ENCODE measurements at regions not wholly inside any gene's neighbourhood (a gene's known extent, or its start where the extent isn't known, plus 50 kb on each side); places are given as distances from the start of the nearest gene placed in this dataset.

DNA sequence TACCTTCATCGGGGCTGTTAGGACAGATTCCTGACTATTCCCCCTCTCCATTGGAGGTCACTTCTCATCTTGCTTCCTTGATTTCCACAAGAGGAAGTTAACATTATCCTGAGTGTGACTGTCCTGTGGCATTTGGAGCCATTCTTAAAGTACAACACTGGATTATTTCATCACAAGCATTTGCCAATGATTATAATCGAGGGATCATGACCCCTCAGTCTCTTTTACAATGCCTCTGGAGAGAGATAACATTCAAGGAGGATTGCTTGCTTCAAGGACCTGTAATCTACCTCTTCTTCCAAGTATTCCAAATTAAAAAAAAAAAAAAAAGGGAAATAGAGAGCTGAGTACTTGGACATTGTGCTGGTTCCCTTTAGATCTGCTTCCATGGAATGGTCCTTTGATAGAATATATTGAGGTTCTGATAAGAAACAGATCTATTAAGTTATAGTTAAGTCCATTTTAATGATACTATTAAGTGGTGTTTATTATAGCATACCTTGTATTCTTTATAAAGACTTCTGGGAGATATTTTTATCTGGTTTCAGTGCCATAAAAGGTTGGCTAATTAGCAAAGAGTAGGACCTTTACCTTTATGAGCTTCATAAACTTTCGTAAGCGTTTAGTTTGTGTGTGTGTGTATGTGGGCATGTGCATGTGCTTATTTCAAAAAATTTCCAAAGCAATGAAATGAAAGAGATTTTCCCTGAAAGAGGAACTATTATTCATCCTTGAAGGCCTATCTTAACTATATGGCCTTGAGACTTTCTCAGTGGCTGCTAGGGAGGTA, 469.1 kb downstream of the DHX35 start:
- DNase-seq: no peak

DNA sequence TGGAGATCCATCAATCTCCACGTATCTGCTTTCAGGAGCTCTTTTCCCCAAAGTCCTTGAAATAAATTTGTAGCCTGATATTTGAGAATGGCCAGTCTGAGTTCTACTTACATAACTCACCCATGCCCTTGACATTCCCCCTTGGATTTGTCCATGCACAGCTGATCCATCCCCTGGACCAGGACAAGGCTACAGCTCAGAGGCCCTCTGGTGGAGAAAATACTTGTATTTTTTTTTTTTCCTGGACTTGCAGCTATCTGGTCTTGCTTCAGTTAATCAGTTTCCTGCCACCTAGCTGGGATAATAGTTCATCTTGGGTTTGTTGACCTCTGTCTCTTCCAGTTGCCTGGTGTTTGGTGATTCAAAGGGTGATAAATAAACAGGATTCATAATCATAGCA, 467.6 kb downstream of the DHX35 start:
- no peak for DNase-seq

DNA sequence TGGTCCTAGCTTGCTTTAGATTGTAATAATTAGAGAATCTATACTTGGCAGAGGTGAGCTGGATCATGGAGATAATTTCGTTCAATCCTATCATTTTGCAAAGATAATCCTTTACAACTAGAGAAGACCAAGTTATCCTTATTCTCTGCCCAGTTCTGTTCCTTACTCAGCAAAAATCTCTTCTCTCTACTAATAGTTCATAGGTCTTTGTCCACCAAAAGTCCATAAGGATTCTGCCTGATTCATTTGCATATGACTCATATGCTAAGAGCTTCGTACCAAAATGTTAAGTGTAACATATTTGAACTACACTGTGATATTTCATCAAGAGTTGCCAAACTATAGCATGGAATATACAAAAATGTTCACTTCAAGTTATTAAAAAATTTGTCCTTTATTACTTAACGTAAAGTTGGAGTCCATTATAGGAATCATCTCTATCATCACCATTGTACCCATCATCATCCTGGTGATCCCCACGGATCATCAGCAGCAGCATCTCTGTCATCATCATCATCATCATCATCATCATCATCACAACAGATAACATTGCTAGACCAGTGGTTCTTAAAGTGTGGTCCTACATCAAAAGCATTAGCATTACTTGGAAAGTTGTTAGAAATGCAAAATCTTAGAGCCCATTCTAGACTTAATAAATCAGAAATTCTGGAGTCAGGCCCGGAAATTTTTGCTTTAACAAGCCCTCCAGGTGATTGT, 463.0 kb downstream of the DHX35 start:
- DNase-seq: no peak

DNA sequence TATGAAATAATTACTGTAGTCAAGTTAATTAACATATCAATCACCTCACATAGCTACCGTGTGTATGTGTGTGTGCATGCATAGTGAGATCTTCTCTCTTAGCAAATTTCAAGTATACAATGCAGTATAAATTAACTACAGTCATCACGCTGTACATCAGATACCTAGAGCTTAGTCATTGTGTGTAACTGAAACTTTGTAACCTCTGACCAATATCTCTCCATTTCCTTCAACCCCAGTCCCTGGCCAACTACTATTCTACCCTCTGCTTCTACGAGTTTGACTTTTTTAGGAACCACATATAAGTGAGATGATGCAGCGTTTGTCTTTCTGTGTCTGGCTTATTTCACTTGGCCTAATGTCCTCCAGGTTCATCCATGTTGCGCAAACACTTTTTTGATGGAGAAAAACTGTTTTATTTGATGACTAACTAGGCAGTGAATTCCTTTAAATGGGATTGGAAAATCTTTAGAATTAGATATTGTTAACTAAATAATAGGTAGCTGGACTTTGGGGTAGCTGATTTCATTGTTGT, 459.5 kb downstream of the DHX35 start:
- no peak for DNase-seq

DNA sequence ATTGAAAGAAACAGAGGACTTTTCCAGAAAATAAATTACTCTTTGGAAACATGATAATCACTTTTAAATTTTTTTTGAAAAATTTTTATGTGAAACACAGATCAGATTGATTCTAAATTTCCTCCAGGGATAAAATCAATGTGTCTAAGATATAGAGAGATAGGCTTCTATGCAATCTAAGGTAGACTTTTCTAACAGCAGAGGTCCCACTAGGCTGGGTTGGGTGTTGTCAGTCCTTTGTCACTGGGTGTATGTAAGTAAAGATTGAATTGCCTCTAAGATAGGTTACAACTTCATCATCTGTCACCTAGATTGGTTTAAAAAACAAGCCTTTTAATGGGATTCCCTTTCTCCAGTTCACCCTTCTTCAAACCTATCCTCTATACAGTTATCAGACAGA, 449.9 kb downstream of the DHX35 start:
- DNase-seq: no peak

DNA sequence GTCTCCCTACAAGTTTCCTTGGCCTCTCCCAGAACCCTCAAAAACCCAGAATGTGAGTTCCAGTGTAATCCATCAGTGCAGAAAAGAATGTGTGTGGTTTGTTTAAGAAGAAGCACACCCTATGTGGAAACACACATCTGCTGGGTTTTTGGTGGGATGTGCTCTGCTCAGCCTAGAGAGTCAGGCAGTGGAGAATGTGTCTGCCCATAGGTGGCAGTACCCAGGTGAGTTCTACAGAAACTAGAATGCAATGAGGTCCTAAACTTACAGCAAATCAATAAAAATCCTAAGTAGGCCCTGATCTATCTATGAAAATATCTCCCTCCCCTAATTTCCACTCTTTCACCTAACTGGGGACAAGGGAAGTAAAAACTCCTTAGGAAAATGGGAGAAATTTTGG, 437.3 kb downstream of the DHX35 start:
- no peak for DNase-seq

DNA sequence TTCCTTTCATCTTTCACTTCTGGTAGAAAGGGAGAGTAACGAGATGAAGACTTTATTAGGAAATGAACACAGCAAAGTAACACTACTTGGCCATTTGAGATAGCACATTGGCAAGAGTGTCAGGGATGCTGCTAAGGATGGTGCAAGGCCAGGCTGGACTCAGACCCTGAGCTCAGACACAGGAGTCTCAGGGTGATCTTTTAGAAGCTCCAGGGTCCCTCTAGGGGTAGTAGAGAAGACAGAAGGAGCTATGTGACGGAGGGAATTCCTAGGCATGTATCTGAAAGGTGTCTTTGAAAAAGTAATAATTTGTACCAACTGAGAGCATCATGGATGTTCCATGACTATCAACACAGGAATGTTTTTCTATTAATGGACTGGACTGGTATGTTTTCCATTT, 436.5 kb downstream of the DHX35 start:
- no peak for DNase-seq

DNA sequence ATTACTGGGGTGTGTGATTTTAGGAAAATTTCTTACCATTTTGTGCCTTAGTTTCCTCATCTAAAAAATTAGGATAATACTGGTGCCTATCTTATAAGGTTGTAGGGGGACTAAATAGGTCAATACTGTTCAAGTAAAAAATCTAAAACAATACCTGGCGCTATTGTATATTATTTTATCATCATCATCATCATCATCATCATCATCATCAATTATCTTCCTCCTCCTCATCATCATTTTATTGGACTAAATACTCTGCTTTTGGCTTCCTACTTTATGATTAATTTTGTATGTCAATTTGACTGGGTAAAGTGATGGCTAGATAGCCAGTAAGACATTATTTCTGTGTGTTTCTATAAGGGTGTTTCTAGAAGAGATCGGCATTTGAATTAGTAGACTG, 435.5 kb downstream of the DHX35 start:
- no peak for DNase-seq

DNA sequence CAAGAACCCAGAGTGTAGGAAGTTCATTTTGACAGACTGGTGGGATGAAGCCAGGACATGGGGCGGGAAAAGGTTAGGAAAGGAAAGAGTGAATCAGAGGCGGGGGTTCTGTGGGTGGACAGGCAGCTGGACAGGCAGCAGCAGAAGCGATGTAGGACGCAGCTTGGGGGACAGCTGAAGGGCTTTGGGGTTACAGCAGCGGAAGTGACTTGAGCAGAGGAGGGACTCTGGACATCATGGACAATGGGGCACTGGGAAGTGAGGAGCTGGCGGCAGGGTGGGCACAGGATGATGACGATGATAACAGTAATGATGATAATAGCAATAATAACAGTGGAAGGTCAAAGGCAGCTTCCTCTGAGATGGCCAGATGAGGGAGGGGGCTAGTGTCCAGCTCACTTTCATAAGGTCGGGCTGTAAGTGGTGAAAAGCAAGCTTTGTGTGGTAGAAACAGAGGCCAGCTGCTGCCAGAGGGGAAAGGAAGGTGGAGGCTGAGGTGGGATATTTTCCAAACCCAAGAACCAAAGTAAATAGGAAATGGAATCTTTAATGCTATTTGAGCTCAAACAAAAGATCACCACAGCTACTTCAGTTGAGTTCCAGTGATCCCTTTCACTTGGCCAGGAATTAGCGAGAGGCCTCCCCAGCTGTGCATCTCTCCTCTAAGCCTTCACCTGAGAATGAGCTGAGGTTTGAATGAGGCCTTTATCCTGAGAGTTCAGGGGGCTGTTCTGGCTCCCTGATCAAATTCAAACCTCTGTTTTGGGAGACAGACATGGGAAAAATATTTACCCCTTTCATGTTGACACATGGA, 433.5 kb downstream of the DHX35 start:
- DNase-seq: peak; percentile 17

DNA sequence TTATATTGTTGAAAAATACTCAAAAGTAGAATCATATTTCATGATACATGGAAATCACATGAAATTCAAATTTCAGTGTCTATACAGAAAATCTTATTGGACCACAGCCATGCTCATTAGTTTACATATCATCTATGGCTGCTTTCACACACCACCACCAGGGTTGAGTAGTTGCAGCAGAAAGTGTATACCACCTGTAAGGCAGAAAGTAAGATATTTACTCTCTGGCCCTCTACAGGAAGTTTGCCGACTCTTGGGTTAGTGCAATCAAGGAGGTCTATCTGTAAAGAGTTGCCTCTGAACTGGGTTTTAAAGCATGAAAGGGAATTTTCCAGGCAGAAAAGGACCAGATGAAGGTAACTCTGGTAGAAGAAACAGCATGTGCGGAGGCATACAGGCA, 432.3 kb downstream of the DHX35 start:
- DNase-seq: no peak

DNA sequence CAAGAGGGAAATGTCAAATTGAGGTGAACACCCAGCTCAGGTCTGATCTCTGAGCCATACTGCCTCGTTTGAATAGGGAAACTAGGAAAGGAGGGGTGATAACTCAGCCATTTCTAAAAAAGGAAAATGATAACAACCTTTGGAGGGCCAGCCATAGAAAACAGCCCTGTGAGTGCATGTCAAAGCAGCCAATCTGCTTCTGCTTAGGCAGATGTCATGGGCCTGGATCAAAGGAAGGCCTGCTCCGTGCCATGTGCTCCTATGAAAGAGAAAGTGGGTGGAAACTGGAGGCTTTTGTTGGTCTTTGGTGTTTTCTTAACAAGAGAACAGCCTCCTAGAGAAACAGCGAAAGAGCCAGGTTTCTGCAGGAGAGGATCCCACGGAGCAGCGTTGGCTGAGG, 428.0 kb downstream of the DHX35 start:
- no peak for DNase-seq

DNA sequence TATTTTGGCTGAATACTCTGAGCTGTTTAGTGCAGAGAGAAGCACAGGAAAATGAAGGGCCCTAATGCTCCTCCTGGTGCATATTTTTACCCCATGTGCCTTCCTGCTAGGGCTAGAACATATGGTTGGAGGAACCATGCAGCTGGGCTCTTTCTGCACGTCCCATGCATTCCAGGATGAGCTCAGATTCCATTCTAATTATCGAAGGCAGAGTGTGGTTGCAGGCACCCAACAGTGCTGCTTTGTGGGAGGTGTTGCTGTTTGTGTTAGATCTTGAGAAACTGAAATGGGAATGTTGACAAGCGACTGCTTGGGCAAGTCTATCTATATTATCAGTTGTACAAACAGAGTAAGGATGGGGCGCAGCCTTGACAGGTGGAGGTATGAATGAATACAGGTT, 419.5 kb downstream of the DHX35 start:
- DNase-seq: no peak

DNA sequence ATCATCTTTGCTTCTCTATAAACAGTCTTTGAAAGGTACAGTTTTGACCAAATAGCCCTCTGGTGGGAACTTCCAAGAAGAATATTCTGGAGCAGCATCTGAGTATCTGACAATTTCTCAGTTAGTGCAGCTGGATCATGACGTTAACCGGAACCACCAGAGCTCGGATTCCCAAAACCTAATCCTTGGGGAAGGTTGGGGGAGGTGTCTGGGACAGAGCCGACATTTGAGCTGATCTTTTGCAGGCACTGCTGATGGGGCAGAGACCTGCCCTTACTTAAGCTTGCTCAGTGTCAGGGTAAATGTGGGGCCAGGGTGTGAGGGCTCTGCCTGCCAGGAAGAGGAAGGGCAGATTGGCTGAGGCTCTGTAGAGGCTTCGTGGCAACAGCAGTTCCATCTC, 416.6 kb downstream of the DHX35 start:
- DNase-seq: peak; percentile 31

DNA sequence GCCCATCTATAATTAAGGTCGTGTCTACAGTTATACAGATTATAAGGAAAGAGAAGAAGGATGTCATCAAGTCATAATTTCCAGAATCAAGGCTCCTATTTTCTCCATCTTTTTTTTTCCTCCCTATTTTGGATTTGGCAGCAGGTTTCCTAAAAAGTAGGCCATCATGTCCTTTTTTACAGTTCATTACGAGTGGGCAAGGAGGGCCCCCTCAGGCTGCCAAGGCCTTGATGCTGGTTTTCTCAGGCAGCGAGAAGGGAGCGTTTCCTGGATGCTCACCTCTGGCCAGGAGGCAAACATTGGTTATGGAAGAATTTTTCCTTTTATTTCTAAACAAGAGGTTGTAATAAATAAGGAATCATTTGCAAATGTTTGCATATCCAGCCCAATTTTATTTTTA, 414.6 kb downstream of the DHX35 start:
- no peak for DNase-seq

DNA sequence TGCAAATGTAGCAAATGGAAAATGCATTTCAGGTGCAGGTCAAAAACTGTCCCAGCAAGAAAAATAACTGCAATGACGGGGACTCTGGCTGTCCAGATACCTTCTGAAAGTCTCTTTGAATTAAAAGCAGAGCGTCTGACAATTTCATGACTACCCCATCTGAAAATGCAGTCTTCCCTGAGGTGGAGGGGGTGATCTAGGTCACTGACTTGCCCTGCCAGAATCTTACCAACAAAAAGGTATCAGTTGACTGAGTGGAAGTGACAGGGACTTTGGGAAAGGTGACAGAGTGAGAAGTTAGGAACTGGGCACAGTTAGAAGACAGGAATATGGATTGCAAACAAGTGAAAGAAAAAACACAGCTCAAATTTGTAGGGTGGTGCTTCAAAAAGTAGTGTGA, 402.2 kb downstream of the DHX35 start:
- no peak for DNase-seq

DNA sequence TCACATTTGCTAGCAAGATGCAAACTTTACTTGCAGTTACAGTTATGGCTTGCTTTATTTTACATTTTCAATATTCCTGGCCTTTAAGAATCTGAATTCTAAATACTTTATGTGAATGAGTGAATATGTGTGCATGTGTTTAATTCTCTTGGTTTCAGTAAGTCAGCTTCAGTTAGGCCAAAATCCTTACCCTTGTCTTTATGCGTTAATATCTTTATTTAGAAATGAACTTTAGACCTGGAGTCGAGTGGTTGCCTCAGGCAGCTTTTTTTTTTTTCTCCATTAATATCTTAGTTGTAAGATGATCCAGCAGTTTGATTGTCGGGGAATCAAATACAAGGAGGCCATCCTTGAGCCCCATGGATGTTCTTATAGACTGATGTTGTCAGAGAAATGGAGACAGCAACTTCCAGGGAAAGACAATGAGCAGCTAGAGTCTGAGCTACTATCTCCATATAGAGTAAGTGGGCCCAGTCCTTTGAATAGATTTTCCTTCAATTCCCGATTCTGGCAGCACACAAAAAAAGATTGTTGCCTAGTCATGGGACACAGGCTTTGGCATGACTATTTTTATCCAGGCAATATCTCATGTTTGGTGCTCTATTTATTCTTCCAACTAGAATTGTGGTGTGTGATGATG, 398.0 kb downstream of the DHX35 start:
- no peak for DNase-seq

DNA sequence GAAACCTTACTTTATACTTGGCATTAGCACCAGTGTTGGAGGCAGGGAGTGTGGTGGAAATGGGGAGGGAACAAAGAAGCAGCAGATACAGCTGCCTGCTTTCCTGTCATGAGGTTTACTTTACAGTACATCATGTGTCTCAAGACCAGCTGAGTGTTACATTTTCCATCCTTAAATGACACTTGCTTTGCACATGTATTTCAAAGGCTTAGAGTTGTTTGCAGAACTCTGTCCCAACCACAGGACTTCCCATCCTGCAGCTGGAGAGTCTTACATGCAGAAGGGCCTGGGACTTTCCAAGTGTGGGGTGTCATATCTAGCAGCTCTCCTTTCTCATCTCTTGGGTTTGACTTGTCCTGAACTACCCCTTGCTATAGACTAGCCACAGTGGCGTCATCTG, 395.9 kb downstream of the DHX35 start:
- DNase-seq: no peak

DNA sequence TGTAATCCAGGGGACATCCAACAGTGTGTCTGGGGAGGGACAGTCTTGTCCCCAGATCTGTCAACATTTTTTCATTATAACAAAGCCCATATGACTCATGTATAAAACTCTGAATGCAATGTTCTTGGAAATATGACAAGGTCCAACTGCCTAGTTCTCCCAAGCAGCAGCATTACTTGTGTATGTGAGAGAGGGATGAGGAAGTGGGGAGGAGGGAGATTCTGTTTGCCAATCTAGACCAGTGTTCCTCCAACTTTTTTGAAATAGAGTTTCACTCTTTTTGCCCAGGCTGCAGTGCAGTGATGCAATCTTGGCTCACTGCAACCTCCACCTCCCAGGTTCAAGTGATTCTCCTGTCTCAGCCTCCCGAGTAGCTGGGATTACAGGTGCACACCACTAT, 394.8 kb downstream of the DHX35 start:
- no peak for DNase-seq

DNA sequence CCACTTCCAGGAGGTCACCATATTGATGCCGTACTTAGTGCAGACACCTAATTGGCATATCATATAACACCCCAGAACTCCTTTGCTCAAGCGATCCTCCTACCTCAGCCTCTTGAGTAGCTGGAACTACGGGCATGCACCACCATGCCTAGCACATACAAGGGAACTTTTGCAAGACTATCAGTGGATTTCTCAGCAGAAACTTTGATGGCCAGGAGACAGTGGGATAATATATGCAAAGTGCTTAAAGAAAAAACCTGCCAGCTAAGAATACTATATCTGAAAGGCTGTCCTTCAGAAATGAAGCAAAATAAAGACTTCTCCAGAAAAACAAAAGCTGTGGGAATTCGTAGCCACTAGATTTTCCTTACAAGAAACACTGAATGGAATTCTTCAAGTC, 387.1 kb downstream of the DHX35 start:
- DNase-seq: no peak

DNA sequence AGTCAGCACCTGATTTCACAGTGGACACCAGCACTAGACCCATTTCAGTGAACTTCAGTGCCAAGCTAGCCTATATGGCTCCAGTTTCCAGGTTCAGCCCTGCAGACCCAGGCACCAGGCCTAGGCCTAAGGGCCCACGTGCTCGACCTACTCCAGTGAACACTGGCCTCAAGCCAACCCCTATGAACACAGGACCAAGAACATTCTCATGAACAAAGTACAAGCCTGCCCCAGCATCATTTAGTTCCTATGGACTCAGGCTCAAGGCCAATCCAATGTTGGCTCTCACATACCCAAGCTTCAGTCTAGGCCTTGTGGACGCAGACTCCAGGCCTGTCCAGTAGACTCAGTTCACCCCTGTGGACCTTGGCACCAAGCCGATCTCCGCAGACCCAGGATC, 385.5 kb downstream of the DHX35 start:
- no peak for DNase-seq

DNA sequence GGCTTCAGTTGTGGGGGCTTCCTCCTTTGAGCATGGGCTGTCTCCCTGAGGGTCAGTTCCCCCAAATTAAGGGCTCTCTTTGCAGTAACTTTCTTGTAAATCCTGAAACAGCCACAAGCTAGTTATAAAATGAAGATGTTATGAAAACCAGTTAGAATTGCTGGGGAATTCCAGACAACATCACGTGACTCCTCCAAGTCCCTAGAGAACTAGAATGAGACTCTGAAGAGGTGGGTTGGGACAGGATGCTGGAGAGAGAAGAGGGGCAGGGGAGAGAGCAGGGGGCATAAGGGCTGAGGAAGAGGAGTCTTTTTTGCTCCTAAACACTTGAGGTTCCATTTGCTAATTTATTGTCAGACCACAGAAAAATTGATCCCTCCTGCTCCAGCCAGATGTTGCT, 380.3 kb downstream of the DHX35 start:
- no peak for DNase-seq

DNA sequence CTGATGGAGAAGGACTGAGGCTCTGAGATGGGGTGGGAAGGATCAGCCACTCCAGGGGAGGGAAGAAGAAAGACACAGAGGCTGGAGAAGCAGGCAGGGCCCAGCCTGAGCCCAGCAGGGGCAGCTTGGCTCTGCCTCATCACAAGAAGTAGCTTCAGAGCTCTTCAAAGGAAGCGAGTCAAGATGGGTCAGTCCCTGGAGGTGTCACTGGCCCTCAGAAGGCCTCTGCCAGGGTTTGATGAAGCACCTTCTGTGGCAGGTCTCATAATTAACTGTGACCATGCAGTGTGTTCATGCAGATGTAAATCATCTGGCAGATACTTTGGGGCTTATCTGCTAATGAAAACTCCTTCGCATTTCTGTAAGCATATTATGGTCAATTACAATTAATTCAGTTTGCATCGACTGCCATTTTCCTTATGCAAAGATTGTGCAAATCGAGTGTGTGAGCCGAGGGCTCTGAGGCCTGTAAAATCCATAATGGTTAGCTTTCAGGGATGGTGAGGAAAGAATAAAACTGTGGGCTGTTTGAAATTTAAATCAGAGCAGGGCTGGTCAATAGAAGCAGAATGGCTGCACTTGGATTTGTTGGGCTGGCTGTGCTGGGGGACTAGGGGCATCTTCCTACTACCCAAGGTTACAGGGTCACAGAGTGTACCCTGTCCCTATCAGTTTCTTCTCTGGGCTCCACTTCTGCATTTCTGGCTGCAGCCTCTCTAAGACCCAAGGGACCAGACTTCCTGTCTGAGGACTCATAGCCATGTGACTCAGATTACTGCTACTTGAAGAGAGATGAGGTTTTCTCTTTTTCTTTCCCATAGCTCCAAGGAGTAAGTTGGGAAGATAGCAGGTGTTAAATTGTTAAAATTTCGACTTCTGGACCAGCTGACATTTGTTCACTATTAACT, 376.6 kb downstream of the DHX35 start:
- DNase-seq: no peak

All from femur (tissue), 1 donor.